HG03558 (cell line): ENCODE measurements at regions not wholly inside any gene's neighbourhood (a gene's known extent, or its start where the extent isn't known, plus 50 kb on each side); places are given as distances from the start of the nearest gene placed in this dataset.
"Not testable (repeated sequence)": the region's sequence is repeated elsewhere in the genome, so short reads cannot be mapped to it uniquely, and the experiment has no call there.

ENCODE experiments used
- ATAC-seq: cut with Tn5 transposase; IDR thresholded peaks from one replicate; pipeline ENCODE4 v1.9.1; 2021; ENCODE audit warnings: moderate number of reproducible peaks; ENCODE audit not compliant: unreplicated experiment; ENCODE audit errors: extremely low read depth

- ATAC-seq: no peak
Observed at GRCh38 chr15:59904450-59905135, 99.5 kb upstream of the FOXB1 start.

DNA sequence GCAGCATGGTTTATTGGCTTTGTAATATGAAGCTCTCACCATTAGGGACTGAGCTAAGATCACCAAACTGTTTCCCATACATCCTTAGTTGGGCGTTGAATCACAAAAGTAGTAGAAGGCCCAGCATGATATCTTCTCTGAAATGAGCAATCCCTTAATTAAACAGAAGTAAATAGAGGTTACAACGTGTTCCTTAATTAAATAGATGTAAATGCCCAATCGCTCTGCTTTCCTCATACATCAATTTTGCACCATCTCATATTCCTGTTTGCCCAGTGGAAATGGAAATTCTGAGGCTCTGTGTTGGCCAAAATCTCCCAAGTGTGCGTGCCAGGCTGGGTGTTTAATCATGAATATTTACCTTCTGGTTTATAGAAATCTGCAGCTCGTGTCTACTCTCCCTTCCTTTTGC lies 107.4 kb upstream of the FOXB1 start:
- ATAC-seq: no peak

- ATAC-seq: no peak
Observed at GRCh38 chr15:59894835-59895234, 109.3 kb upstream of the FOXB1 start.

DNA sequence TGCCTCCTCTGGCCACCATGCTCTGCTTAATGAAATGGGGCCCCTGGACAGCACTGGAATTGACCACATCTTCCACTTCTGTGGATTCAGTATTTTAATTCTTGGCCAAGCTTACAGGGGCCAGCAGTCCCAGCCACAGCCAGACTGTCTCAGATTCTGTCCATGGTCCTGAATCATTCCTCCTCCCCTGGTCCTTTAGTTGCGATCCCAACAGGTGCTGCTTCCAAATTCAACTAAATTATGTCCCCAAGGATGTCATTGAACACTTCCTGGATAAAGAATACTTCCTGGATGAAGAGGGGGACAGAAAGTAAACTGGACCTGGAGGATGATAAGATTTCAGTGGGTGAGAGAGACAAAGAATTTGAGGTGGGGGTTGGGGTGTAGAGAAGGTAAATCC lies 111.1 kb upstream of the FOXB1 start:
- ATAC-seq: no peak

DNA sequence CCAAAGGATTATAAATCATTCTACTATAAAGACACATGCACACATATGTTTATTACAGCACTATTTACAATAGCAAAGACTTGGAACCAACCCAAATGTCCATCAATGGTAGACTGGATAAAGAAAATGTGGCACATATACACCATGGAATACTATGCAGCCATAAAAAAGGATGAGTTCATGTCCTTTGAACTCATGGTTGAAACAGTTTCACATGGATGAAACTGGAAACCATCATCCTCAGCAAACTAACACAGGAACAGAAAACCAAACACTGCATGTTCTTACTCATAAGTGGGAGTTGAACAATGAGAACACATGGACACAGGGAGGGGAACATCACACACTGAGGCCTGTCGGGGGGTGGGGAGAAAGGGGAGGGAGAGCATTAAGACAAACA lies 116.2 kb upstream of the FOXB1 start:
- ATAC-seq: not testable (repeated sequence)

GRCh38 chr15:59887211-59887610 lies 116.9 kb upstream of the FOXB1 start:
- ATAC-seq: no peak

DNA sequence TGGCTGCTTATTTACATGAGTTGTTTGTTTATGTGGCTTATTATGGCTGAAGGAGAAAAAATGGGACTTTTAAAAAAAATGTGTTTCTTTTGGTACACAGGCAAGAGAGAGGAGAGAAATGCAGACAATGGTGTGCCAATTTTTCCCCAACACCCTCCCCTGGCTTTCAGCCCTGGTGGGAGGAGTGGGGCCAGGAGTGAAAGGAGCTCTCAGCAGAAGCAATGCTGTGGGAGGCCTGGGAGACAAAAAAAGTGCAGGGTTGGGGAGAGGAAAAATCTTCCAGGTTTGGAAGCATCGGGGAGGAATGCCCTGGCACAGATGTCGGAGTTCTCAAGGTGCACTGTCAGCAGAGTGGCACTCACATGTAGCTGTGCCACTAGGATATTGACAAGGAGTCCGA lies 117.7 kb upstream of the FOXB1 start:
- no peak for ATAC-seq

DNA sequence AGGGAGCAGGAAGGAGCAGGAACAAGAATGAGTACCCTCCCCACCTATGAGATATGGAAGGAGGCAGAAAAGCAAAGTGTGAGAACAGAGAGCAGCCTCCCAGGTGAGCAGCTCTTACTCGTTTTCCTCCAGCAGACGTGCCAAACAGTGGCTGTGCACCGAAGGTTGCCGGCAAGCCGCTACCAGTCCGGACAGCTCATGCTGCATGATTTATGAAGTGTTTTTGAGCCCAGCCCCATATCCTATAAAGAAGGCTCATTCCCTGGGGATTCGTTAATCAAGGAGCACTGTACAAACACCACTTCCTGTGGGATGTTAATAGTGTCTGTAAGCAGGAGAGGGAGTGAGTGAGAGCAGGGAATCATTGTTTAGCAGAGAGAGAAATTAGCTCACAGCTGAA lies 118.3 kb upstream of the FOXB1 start:
- no peak for ATAC-seq

DNA sequence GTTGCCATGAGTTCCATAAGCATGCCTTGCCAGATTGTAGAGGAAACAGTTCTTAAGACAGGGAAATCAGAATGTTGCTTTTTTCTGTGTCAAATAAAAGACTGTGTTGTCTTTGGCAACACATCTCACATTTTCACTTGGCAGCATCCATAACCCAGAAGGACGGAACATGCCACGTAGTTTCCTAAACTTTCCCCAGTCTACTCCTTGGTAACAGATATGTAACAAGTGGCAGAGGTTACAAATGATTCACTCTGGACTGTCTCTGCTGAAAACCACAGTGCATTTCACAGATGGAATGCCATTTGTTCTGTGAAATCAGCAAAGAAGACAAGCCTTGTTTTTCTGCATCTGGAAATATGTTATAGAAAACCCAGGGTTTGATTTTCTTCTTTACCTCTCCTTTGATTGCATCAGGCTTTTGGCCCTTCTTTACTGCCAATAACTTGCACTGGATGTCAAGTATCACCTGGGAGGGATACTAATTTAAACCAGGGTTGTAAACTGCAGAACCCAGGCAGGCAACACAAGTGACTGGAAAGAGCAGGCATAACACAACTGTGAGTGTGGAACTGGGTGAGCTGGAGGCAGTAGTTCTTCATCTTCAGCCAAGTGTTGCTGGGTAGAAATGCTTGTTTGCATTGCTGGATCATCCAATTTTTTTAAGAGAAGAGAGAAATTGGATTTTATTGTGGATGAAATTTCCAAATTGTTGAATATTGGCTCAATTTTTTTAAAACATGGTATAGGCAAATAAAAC lies 124.4 kb upstream of the FOXB1 start:
- no peak for ATAC-seq

DNA sequence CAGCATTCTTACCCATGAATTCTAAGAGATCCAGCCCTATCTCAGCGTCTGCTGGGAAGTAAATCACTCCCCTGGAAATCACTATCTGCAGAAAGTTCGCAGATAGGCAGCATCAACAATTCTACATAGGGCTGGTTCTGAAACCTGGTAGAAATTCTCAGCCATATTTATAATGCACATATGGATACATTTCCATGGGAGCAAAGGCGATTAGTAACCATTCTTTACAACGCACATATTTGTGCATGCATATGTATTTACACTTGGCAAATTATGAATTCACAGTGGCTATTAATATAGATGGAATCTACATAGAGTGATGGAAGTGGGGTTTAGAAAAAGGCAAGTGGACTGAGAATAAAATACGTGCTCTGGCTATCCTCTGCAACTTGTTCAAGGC lies 128.0 kb upstream of the FOXB1 start:
- no peak for ATAC-seq

GRCh38 chr15:59873644-59874272 lies 130.4 kb upstream of the FOXB1 start:
- ATAC-seq: no peak

- no peak for ATAC-seq
Observed at GRCh38 chr15:59867086-59867855, 136.8 kb upstream of the FOXB1 start.

GRCh38 chr15:59866642-59867041 lies 137.5 kb upstream of the FOXB1 start:
- ATAC-seq: no peak

GRCh38 chr15:59862191-59863155 lies 141.6 kb upstream of the FOXB1 start:
- no peak for ATAC-seq

- ATAC-seq: no peak
Observed at GRCh38 chr15:59847968-59848367, 156.1 kb upstream of the FOXB1 start.

DNA sequence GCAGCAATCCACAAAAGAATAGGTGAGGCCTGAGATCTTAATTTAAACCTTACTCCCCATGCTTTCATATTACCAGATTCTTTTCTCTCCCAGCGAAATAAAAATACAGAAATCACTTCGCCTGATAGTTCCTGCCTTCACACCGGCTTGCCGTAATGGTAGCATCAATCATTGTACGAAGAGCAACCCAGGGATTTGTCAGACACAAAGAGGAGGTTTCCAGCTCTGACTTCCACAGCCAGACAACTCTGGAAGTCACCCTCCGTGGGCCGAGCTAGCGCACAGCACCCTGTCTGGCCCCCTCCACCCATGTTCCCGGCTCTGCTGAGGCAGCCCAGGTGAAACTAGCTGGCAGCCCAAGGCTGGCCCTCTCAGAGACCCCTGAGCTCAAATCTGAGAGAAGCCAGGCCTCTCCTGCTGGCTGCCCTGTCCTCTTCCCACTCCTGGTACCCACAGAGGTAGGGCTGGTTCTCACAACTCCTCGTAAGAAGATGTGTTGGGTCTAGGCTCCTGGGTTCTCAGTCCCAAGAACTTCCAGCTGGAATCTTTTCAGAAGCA lies 156.9 kb upstream of the BNIP2 start:
- ATAC-seq: no peak

GRCh38 chr15:59843609-59844008 lies 154.5 kb upstream of the BNIP2 start:
- no peak for ATAC-seq

DNA sequence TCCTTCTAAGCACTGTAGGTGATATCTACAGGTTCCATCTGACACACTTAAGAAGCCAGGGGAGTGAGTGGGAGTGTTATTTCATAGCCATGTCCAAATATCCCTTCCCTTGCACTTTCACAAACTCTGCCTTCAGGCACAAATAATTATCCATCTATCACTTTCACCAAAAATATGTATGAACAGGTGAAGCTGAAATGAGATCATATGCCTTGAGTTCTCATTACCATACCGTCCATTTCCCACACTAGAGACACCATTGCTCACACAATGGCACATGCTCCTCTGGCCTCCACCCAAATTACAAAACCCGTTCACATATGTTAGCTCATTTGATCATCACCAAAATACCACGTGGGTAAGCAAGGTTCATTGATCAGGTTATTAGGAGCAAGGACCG lies 151.9 kb upstream of the BNIP2 start:
- ATAC-seq: no peak

DNA sequence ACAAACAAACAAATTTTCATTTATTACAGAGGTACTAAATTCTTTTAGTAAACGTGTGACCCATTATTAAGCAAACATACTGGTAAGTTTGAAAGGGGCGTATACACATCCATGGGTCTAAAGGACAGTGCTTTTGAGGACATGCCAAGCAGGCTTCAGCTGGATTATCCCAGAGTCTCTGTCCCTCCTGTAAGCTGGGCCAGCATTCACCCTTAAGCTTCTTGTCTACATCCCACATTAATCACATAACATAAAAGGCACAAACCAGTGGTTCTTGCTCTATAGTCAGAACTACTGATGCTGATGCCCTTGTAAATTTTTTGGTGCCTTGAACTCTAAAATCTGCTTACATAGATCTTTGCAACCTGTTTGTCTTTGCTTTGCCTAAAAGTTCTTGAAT lies 150.8 kb upstream of the BNIP2 start:
- no peak for ATAC-seq
